HG03066 (cell line): ENCODE measurements at regions not wholly inside any gene's neighbourhood (a gene's known extent, or its start where the extent isn't known, plus 50 kb on each side); places are given as distances from the start of the nearest gene placed in this dataset.

ENCODE experiments used
- ATAC-seq: cut with Tn5 transposase; IDR thresholded peaks from one replicate; pipeline ENCODE4 v1.9.1; 2021; ENCODE audit warnings: low read depth; ENCODE audit not compliant: unreplicated experiment

- no peak for ATAC-seq
These were observed 159.1 kb upstream of the ZBED5 start for GRCh38 chr11:11016943-11017342.

- ATAC-seq = no peak
These were observed 158.2 kb upstream of the ZBED5 start for GRCh38 chr11:11016068-11016467.

GRCh38 chr11:11011617-11012016 is 153.8 kb upstream of the ZBED5 start:
- ATAC-seq = no peak

- ATAC-seq = no peak
These were observed 152.8 kb upstream of the ZBED5 start for GRCh38 chr11:11010624-11011127.

- ATAC-seq = no peak
These were observed 151.3 kb upstream of the ZBED5 start for GRCh38 chr11:11009179-11009578.

GRCh38 chr11:11004069-11004468 is 146.2 kb upstream of the ZBED5 start:
- no peak for ATAC-seq

GRCh38 chr11:11003226-11003625 is 145.4 kb upstream of the ZBED5 start:
- no peak for ATAC-seq

GRCh38 chr11:11000579-11001283 is 142.9 kb upstream of the ZBED5 start:
- ATAC-seq = no peak

GRCh38 chr11:10998674-10999073 is 140.8 kb upstream of the ZBED5 start:
- no peak for ATAC-seq

GRCh38 chr11:10996678-10997077 is 138.8 kb upstream of the ZBED5 start:
- no peak for ATAC-seq

- no peak for ATAC-seq
These were observed 135.8 kb upstream of the ZBED5 start for GRCh38 chr11:10993640-10994039.

- ATAC-seq = no peak
These were observed 135.3 kb upstream of the ZBED5 start for GRCh38 chr11:10993186-10993585.

- ATAC-seq = no peak
These were observed 133.5 kb upstream of the ZBED5 start for GRCh38 chr11:10991393-10991792.

GRCh38 chr11:10990637-10991193 is 132.9 kb upstream of the ZBED5 start:
- no peak for ATAC-seq

- ATAC-seq = no peak
These were observed 132.3 kb upstream of the ZBED5 start for GRCh38 chr11:10990160-10990559.

GRCh38 chr11:10986006-10986405 is 128.2 kb upstream of the ZBED5 start:
- ATAC-seq = no peak

- no peak for ATAC-seq
These were observed 126.9 kb upstream of the ZBED5 start for GRCh38 chr11:10984742-10985141.

GRCh38 chr11:10984250-10984649 is 126.4 kb upstream of the ZBED5 start:
- no peak for ATAC-seq

GRCh38 chr11:10982704-10983510 is 125.1 kb upstream of the ZBED5 start:
- no peak for ATAC-seq

GRCh38 chr11:10979529-10979928 is 121.7 kb upstream of the ZBED5 start:
- ATAC-seq = no peak

GRCh38 chr11:10978198-10978597 is 120.3 kb upstream of the ZBED5 start:
- no peak for ATAC-seq
